Nephron progenitor cell (in vitro differentiated cells): ENCODE measurements at regions not wholly inside any gene's neighbourhood (a gene's known extent, or its start where the extent isn't known, plus 50 kb on each side); places are given as distances from the start of the nearest gene placed in this dataset.

Experiments
- DNase-seq: peaks from one replicate; pipeline ENCODE4 v3.0.0; 2021
- H3K27ac Mint-ChIP-seq: 2 replicates; pipeline ENCODE4 v1.8.0; 2021; ENCODE audit warnings: mild to moderate bottlenecking, moderate library complexity, mixed read lengths
- H3K27me3 Mint-ChIP-seq: 2 replicates; pipeline ENCODE4 v1.8.0; 2021; ENCODE audit warnings: mild to moderate bottlenecking, low read depth, mixed read lengths; ENCODE audit not compliant: poor library complexity
- H3K36me3 Mint-ChIP-seq: 2 replicates; pipeline ENCODE4 v1.8.0; 2021; ENCODE audit warnings: low read depth, mixed read lengths
- H3K4me1 Mint-ChIP-seq: 2 replicates; pipeline ENCODE4 v1.8.0; 2021; ENCODE audit warnings: mixed read lengths
- H3K4me3 Mint-ChIP-seq: 2 replicates; pipeline ENCODE4 v1.8.0; 2021; ENCODE audit warnings: mild to moderate bottlenecking, moderate library complexity, mixed read lengths
- H3K9me3 Mint-ChIP-seq: 2 replicates; pipeline ENCODE4 v1.8.0; 2021; ENCODE audit warnings: mild to moderate bottlenecking, moderate library complexity, mixed read lengths
- TF ChIP-seq, protein P1 (sequence below): fragments of 200-600 bp; sonication (generic); IDR thresholded peaks from 2 replicates; pipeline ENCODE4 v1.5.0; 2021; ENCODE audit warnings: antibody characterized with exemption

DNA sequence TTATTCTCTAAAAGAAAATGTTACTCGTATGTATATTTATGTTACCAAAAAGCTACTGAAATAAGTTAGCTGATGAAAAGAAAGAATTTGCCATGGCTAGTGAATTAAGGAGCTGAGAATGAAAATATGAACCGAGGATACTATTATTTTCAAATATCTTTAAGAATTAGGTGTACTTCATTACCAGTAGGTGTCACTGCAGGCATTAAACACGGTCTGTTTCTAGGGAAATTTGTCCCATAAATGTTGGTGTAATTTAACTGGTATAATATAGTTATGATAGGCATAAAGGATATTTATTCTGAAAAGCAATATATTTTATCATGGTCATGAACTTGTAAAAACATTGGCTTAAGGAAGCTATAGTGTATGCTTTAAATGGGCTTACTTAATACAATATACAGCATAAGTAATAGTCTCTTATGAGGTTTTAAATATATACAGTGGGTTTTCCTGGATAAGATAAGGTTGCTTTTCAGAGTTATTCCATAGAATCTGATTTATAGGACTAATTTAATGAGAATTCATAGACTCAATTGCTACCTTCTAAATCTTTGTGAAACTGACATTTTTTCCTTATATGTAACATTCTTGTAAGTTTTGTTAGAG lies 72.4 kb upstream of the MPDZ start:
- Mint-ChIP-seq H3K27me3 (no peaks in the 10 kb centered on the region), H3K27ac (no peak overlapping the region), H3K4me3 (no peak overlapping the region), H3K4me1 (no peaks in the 10 kb centered on the region), H3K36me3 (no peaks in the 10 kb centered on the region), H3K9me3 (no peaks in the 10 kb centered on the region)
- no peak for DNase-seq
- TF ChIP-seq, protein P1, sequence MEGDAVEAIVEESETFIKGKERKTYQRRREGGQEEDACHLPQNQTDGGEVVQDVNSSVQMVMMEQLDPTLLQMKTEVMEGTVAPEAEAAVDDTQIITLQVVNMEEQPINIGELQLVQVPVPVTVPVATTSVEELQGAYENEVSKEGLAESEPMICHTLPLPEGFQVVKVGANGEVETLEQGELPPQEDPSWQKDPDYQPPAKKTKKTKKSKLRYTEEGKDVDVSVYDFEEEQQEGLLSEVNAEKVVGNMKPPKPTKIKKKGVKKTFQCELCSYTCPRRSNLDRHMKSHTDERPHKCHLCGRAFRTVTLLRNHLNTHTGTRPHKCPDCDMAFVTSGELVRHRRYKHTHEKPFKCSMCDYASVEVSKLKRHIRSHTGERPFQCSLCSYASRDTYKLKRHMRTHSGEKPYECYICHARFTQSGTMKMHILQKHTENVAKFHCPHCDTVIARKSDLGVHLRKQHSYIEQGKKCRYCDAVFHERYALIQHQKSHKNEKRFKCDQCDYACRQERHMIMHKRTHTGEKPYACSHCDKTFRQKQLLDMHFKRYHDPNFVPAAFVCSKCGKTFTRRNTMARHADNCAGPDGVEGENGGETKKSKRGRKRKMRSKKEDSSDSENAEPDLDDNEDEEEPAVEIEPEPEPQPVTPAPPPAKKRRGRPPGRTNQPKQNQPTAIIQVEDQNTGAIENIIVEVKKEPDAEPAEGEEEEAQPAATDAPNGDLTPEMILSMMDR, result peak; percentile 75

DNA sequence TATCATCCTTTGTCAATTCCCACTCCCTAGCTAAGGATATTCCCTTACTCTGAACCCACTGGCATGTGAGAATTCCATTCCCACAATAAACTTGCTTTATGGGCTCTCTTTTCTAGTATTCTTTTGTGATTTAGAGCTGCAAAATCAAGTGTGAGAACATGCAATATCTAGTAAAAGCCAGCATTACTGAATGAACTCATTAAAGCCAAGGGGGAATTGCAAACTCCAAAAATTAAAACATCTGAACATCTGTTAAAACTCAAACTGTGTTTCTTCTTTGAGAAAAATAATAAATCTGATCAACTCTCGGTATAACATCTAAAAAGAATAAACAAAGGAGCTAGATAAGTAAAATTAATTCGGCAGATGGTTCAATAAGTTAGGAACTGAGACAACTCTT lies 53.1 kb upstream of the MPDZ start:
- no peak for DNase-seq
- no peaks in the 10 kb centered on the region for H3K27me3 Mint-ChIP-seq
- H3K36me3 Mint-ChIP-seq, result no peaks in the 10 kb centered on the region
- H3K4me1 Mint-ChIP-seq, result peaks cover 6% of the 10 kb centered on the region
- H3K27ac Mint-ChIP-seq, result no peak overlapping the region
- H3K9me3 Mint-ChIP-seq, result no peaks in the 10 kb centered on the region
- no peak overlapping the region for H3K4me3 Mint-ChIP-seq
- TF ChIP-seq, protein P1, result no peak

DNA sequence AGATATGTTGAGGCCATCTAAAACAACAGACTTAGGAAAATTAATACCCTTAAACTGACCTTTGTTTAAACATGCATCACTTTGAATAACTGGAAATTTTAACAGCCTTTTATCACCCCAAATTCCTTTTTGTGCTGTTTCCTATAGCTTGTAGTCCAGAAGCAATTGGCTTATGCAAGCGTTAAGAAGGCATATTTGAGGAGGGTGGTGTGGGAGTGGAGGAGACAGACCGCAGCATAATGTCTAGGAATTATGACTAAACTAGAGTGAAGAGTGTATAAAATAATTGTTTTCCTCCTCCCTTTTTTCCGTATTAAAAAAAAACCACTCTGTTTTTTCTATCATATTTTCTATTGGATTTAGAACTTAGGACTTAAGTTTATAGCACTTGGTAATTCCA lies 51.8 kb upstream of the MPDZ start:
- DNase-seq, result no peak
- H3K36me3 Mint-ChIP-seq, result no peaks in the 10 kb centered on the region
- H3K9me3 Mint-ChIP-seq, result no peaks in the 10 kb centered on the region
- TF ChIP-seq, protein P1, result no peak
- H3K27ac Mint-ChIP-seq, result no peak overlapping the region
- H3K4me3 Mint-ChIP-seq, result no peak overlapping the region
- no peaks in the 10 kb centered on the region for H3K27me3 Mint-ChIP-seq
- H3K4me1 Mint-ChIP-seq, result peaks cover 6% of the 10 kb centered on the region

DNA sequence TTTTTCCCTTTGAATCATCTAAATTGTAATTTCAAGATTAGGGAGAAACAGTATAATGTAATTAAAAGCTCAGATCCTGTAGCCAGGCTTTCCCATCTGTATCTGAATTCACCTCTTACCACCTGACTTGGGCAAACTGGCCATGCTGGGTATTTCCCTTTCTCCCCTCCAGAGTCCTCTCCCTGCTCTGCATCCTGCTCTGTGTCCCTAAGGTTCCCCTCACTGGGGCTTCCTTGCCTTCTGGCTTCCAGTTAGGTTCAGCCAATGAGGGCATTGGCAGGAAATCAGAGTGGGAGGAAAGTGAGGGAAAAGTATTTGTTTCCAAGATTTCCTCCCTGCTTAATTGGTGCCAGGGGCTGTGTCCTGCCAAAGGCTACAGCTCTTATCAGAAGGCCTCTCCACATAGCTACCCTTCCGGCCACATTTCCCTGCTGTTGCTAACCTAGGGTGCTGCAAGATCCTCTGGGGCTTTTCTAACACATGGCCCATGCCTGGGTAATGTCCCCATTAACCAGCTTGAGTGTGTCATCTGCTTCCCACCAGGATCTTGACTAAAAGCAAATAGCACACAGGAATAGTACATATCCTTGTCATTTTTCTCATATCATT lies 51.0 kb upstream of the MPDZ start:
- H3K9me3 Mint-ChIP-seq, result no peaks in the 10 kb centered on the region
- peaks cover 6% of the 10 kb centered on the region for H3K4me1 Mint-ChIP-seq
- H3K27ac Mint-ChIP-seq, result no peak overlapping the region
- no peaks in the 10 kb centered on the region for H3K27me3 Mint-ChIP-seq
- H3K4me3 Mint-ChIP-seq, result no peak overlapping the region
- no peak for DNase-seq
- TF ChIP-seq, protein P1, result no peak
- H3K36me3 Mint-ChIP-seq, result no peaks in the 10 kb centered on the region
